ENCODE measurements at regions not wholly inside any gene's neighbourhood (a gene's known extent, or its start where the extent isn't known, plus 50 kb on each side); places are given as distances from the start of the nearest gene placed in this dataset.
A peak's percentile ranks its signal among the peaks of the same experiment; 100 is the strongest.

- H3K4me3 ChIP-seq (ENCODE audit: low read length), result no peak overlapping the region
- no peaks in the 10 kb centered on the region for H3K27me3 ChIP-seq (ENCODE audit: insufficient read depth, low read depth, low read length)
- no peak overlapping the region for H2AFZ ChIP-seq (ENCODE audit: low read depth, low read length)
- peaks cover 11% of the 10 kb centered on the region for H3K9me3 ChIP-seq (ENCODE audit: low read length)
- no peaks in the 10 kb centered on the region for H3K9me2 ChIP-seq (ENCODE audit: insufficient read depth, low read length)
- no peaks in the 10 kb centered on the region for H3K79me2 ChIP-seq (replicated peaks; ENCODE audit: insufficient read depth, low read length)
- no peak overlapping the region for H3K9ac ChIP-seq (ENCODE audit: low read length)
- no peaks in the 10 kb centered on the region for H3F3A ChIP-seq (ENCODE audit: insufficient read depth, low read length, poor library complexity, severe bottlenecking)
- no peaks in the 10 kb centered on the region for H4K20me1 ChIP-seq (ENCODE audit: insufficient read depth)
- H3K4me2 ChIP-seq (ENCODE audit: low read length), result no peak overlapping the region
- TF ChIP-seq CTCF (IDR thresholded peaks at IDR 0.05; ENCODE audit: poor library complexity, severe bottlenecking), result no peak
- no peak for TF ChIP-seq EP300 (conservative IDR thresholded peaks at IDR 0.05; ENCODE audit: poor library complexity, severe bottlenecking)
- TF ChIP-seq EZH2 (IDR thresholded peaks at IDR 0.05; ENCODE audit: borderline replicate concordance, insufficient read depth, low read length, poor library complexity, severe bottlenecking), result no peak
- no peak for TF ChIP-seq POLR2AphosphoS5 (IDR thresholded peaks at IDR 0.05)
- H3K36me3 ChIP-seq (ENCODE audit: insufficient read depth, low read length), result no peaks in the 10 kb centered on the region
- H3K27ac ChIP-seq (ENCODE audit: low read length), result no peak overlapping the region
Measured at GRCh38 chr1:5351366-5351765, 640.9 kb downstream of the NPHP4 start.

- Histone ChIP-seq H3K4me2 (ENCODE audit: low read length) (peak overlapping the region; percentile 37), H3F3A (ENCODE audit: insufficient read depth, low read length, poor library complexity, severe bottlenecking) (no peaks in the 10 kb centered on the region), H3K9me2 (ENCODE audit: insufficient read depth, low read length) (no peaks in the 10 kb centered on the region), H4K20me1 (ENCODE audit: insufficient read depth) (no peaks in the 10 kb centered on the region), H3K36me3 (ENCODE audit: insufficient read depth, low read length) (no peaks in the 10 kb centered on the region), H3K4me3 (ENCODE audit: low read length) (peak overlapping the region; percentile 48), H3K27ac (ENCODE audit: low read length) (peak overlapping the region; percentile 80), H3K9me3 (ENCODE audit: low read length) (no peaks in the 10 kb centered on the region), H3K27me3 (ENCODE audit: insufficient read depth, low read depth, low read length) (no peaks in the 10 kb centered on the region), H2AFZ (ENCODE audit: low read depth, low read length) (no peak overlapping the region), H3K9ac (ENCODE audit: low read length) (peak overlapping the region; percentile 45), H3K79me2 (replicated peaks; ENCODE audit: insufficient read depth, low read length) (no peaks in the 10 kb centered on the region)
- no peak for TF ChIP-seq EZH2 (IDR thresholded peaks at IDR 0.05; ENCODE audit: borderline replicate concordance, insufficient read depth, low read length, poor library complexity, severe bottlenecking)
- no peak for TF ChIP-seq MXI1 (conservative IDR thresholded peaks at IDR 0.05; ENCODE audit: poor library complexity, severe bottlenecking)
- TF ChIP-seq TAF1 (IDR thresholded peaks at IDR 0.05; ENCODE audit: low read depth), result no peak
- peak; percentile 84 for TF ChIP-seq EP300 (conservative IDR thresholded peaks at IDR 0.05; ENCODE audit: poor library complexity, severe bottlenecking)
- peak; percentile 34 for TF ChIP-seq SMC3 (conservative IDR thresholded peaks at IDR 0.05; ENCODE audit: poor library complexity)
- TF ChIP-seq POLR2AphosphoS5 (IDR thresholded peaks at IDR 0.05), result peak; percentile 61
- no peak for TF ChIP-seq REST (IDR thresholded peaks at IDR 0.05; ENCODE audit: borderline replicate concordance)
- peak; percentile 45 for TF ChIP-seq CTCF (IDR thresholded peaks at IDR 0.05; ENCODE audit: poor library complexity, severe bottlenecking)
- TF ChIP-seq RAD21 (conservative IDR thresholded peaks at IDR 0.05), result peak; percentile 51
Measured at GRCh38 chr1:5349526-5349925, 642.7 kb downstream of the NPHP4 start.
